Tibial nerve (tissue), 4 donors: ENCODE measurements at regions not wholly inside any gene's neighbourhood (a gene's known extent, or its start where the extent isn't known, plus 50 kb on each side); places are given as distances from the start of the nearest gene placed in this dataset.
A peak's percentile ranks its signal among the peaks of the same experiment; 100 is the strongest.

ENCODE experiments used
- DNase-seq, 2 donors: peaks; one replicate each; pipeline ENCODE4 v3.0.0-alpha.2; 2019; ENCODE audit warnings: low spot score in 2 of 2
- H3K27ac ChIP-seq, 4 donors: fragments of 200-600 bp; sonication (generic) in 3 of 4; one replicate each; pipeline ENCODE4 v1.5.1; 2017 to 2019; ENCODE audit warnings: mild to moderate bottlenecking in 1 of 4
- H3K27me3 ChIP-seq, 2 donors: fragments of 200-600 bp; sonication (generic) in 1 of 2; one replicate each; pipeline versions ENCODE4 v1.5.1 to v1.6.0; 2017 to 2019
- H3K36me3 ChIP-seq, 3 donors: fragments of 200-600 bp; sonication (generic); one replicate each; pipeline ENCODE4 v1.5.1; 2018 to 2019
- H3K4me1 ChIP-seq, 4 donors: fragments of 200-600 bp; sonication (generic) in 3 of 4; one replicate each; pipeline ENCODE4 v1.5.1; 2017 to 2019
- H3K4me3 ChIP-seq, 4 donors: fragments of 200-600 bp; sonication (generic) in 3 of 4; one replicate each; pipeline ENCODE4 v1.5.1; 2017 to 2019; ENCODE audit warnings: mild to moderate bottlenecking in 1 of 4, moderate library complexity in 1 of 4
- H3K9me3 ChIP-seq, 4 donors: fragments of 200-600 bp; sonication (generic) in 3 of 4; one replicate each; pipeline ENCODE4 v1.5.1; 2017 to 2019
- EP300 ChIP-seq, 2 donors: sonication (generic); formaldehyde crosslinking; IDR thresholded peaks; one replicate each; pipeline ENCODE4 v1.6.1; 2017; ENCODE audit warnings: antibody characterized with exemption in 2 of 2, mild to moderate bottlenecking in 1 of 2
- POLR2A ChIP-seq, 2 donors: fragments of 450-650 bp; IDR thresholded peaks; one replicate each; pipeline ENCODE4 v1.6.1; 2017; ENCODE audit warnings: antibody characterized with exemption in 2 of 2, mild to moderate bottlenecking in 2 of 2, moderate library complexity in 2 of 2
- WGBS, 2 donors: methylation state at CpG; one replicate each; pipeline ENCODE4 v1.1.5; 2018; 5-methylcytosine and 5-hydroxymethylcytosine counted together
- TF ChIP-seq, protein P1 (sequence below), 5 experiments: fragments of 200-600 bp in 3 of 5; fragments of 450-650 bp in 2 of 5; sonication (generic) in 3 of 5; IDR thresholded peaks; one replicate each; pipeline ENCODE4 v1.5.1; 2016 to 2019; ENCODE audit warnings: antibody characterized with exemption in 5 of 5, mild to moderate bottlenecking in 3 of 5, moderate library complexity in 2 of 5

DNA sequence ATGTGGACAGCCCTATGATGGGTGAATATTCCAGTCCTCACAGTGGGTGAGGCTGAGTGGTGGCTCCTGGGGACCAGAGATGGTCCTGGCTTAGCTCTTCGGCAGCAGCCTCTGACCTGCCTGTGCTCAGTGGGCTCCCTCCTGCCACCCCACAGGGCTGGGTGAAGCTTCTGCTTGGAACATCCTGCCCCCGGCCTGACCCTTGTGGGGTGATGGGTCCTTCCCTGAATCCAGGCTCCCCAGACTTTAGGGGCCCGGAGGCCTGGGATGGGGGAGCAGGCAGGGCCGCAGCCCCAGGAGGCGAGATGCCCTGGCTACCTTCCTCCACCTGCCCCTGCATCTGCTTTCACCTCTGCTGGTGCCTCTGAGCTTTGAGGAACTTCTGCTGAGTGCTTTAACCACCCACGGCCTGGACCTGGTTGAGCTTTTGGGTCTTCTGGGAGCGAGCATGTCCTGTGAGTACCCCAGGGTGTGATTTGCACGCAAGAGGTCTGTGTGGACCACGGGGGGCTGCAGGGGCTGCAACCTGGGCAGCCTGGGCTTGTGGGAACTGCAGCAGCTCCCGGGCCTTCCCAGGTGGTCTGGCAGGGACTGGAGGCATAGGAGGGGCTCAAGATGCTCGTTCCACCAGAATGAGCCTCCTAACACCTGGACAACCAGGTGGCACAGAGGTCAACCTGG is 159.5 kb downstream of the KIF26A start:
- no peak overlapping the region for H3K27ac ChIP-seq
- H3K27me3 ChIP-seq, result peaks cover 0 to 22% of the 10 kb centered on the region in 2 donors
- H3K36me3 ChIP-seq, result no peaks in the 10 kb centered on the region
- DNase-seq, result no peak
- H3K9me3 ChIP-seq, result no peaks in the 10 kb centered on the region
- no peak overlapping the region for H3K4me3 ChIP-seq
- TF ChIP-seq POLR2A (IDR thresholded peaks at IDR 0.05) (no peak), EP300 (IDR thresholded peaks at IDR 0.05) (no peak)
- TF ChIP-seq, protein P1, sequence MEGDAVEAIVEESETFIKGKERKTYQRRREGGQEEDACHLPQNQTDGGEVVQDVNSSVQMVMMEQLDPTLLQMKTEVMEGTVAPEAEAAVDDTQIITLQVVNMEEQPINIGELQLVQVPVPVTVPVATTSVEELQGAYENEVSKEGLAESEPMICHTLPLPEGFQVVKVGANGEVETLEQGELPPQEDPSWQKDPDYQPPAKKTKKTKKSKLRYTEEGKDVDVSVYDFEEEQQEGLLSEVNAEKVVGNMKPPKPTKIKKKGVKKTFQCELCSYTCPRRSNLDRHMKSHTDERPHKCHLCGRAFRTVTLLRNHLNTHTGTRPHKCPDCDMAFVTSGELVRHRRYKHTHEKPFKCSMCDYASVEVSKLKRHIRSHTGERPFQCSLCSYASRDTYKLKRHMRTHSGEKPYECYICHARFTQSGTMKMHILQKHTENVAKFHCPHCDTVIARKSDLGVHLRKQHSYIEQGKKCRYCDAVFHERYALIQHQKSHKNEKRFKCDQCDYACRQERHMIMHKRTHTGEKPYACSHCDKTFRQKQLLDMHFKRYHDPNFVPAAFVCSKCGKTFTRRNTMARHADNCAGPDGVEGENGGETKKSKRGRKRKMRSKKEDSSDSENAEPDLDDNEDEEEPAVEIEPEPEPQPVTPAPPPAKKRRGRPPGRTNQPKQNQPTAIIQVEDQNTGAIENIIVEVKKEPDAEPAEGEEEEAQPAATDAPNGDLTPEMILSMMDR (IDR thresholded peaks at IDR 0.05), result no peak
- 88 to 92% methylated on average over 9 to 11 of the region's 11 CpGs for WGBS, 2 donors
- no peaks in the 10 kb centered on the region for H3K4me1 ChIP-seq

DNA sequence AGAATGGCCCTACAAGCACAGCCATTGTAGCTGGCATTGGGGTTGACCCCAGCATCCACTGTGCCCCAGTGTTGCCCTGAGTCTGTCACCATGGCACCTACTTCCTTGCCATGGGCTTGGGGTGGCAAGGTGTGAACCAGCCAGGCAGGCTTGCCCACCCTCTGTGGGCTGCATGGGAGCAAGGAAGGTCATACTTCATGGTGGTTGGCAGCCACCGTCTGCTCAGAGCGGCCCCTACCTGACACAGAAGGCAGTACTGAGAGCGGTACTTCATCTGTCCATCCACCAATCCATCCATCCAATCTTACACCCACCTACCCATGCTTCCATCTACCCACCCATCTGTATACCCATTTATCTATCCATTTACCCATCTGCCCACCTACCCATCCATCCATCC is 160.1 kb downstream of the KIF26A start:
- no peak overlapping the region for H3K27ac ChIP-seq
- peaks cover 0 to 16% of the 10 kb centered on the region in 2 donors for H3K27me3 ChIP-seq
- WGBS, 2 donors, result 80 to 97% methylated on average over 3 of the region's 3 CpGs
- H3K36me3 ChIP-seq, result no peaks in the 10 kb centered on the region
- no peak for DNase-seq
- no peaks in the 10 kb centered on the region for H3K9me3 ChIP-seq
- TF ChIP-seq POLR2A (IDR thresholded peaks at IDR 0.05) (no peak), EP300 (IDR thresholded peaks at IDR 0.05) (no peak)
- TF ChIP-seq, protein P1 (IDR thresholded peaks at IDR 0.05), result no peak
- no peak overlapping the region for H3K4me3 ChIP-seq
- H3K4me1 ChIP-seq, result no peaks in the 10 kb centered on the region

DNA sequence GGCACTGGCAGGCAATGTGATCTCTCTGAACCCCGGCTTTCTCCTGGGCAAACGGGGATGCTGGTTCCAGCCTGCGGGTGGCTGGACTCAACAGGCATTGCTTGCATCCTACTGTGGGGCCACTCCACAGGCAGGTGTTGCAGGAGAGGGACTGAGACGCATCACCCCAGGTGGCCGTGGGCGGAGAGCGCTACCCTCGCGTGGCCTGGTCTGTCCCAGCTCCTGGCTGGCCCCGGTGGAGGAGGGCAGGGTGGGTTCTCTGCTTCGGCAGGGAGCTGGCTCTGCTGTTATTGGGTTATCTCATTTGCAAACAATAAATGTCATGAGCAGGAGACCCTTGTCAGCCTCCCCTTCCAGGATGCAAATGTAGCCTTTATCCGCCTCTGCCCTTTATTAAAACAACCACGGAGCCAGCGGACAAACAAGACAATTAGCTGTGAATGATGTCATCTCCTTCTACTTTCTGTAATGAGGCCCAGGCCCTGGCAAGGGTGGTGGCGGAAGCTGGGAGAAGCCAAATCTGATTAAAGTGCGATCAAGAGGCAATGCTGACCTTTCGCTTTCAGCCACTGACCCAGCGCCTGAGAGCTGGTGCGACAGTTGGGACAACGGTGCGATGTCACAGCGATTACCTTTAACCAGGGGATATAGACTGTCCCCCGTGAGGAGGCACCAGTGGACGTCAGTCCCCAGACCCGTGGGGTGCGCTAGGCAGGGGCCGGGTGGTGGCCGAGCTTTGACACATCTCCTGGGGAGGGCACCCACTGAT is 161.8 kb downstream of the KIF26A start:
- H3K36me3 ChIP-seq, result no peaks in the 10 kb centered on the region
- 43 to 52% methylated on average over 23 to 27 of the region's 28 CpGs for WGBS, 2 donors
- peaks cover 0 to 3% of the 10 kb centered on the region in 2 donors for H3K27me3 ChIP-seq
- H3K4me1 ChIP-seq, result no peaks in the 10 kb centered on the region
- H3K27ac ChIP-seq, result no peak overlapping the region
- no peak overlapping the region for H3K4me3 ChIP-seq
- DNase-seq, result peak in 1 of 2 donors; percentile 8
- H3K9me3 ChIP-seq, result no peaks in the 10 kb centered on the region
- TF ChIP-seq POLR2A (IDR thresholded peaks at IDR 0.05) (no peak), EP300 (IDR thresholded peaks at IDR 0.05) (no peak)
- TF ChIP-seq, protein P1 (IDR thresholded peaks at IDR 0.05), result no peak

DNA sequence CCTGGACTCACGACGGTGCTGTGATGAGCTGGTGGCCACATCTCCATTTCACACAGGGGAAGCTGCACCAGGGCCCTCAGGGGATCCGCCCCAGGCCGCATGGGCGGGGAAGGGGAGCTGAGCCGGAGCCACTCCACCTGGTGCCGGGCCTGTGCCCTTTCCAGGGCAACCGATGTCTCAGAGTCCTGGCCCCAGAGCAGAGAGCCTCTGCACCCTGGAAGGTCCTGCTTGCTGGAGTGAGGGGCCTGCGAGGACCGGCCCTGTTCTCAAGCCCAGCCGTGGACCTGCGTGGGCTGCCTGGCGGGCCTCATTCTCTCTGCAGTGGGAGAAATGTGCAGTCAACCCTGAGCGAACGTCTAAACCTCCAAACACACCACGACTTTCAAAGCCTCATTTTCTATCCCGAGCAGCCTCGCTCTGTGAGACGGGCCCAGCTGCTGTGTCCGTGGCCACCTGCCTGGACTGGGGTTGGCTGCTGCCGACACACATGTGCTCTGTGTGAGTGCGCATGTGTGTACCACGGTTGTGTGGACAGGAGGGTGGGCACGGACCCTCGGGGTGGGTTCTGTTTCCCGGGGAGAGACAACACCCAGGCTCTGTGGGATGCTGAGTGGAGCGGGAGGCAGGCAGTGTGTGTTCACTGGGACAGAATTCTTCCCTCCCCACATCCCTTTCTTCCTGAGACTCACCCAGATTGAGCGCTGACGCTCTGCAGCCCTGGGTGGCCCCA is 163.5 kb downstream of the KIF26A start:
- Histone ChIP-seq H3K36me3 (no peaks in the 10 kb centered on the region), H3K27ac (no peak overlapping the region), H3K9me3 (no peaks in the 10 kb centered on the region), H3K4me3 (no peak overlapping the region), H3K27me3 (no peaks in the 10 kb centered on the region), H3K4me1 (no peaks in the 10 kb centered on the region)
- 78 to 84% methylated on average over 8 to 27 of the region's 29 CpGs for WGBS, 2 donors
- TF ChIP-seq POLR2A (IDR thresholded peaks at IDR 0.05), result no peak
- no peak for TF ChIP-seq EP300 (IDR thresholded peaks at IDR 0.05)
- TF ChIP-seq, protein P1 (IDR thresholded peaks at IDR 0.05), result no peak
- DNase-seq, result no peak
